OCI-LY3 (cell line): ENCODE measurements at regions not wholly inside any gene's neighbourhood (a gene's known extent, or its start where the extent isn't known, plus 50 kb on each side); places are given as distances from the start of the nearest gene placed in this dataset.
A peak's percentile ranks its signal among the peaks of the same experiment; 100 is the strongest.
"Not testable (repeated sequence)": the region's sequence is repeated elsewhere in the genome, so short reads cannot be mapped to it uniquely, and the experiment has no call there.

ENCODE experiments used
- H2AFZ ChIP-seq: fragments of 200-600, 300-600 bp; shearing (Covaris generic); 2 replicates; pipeline ENCODE4 v1.6.0; 2014; ENCODE audit warnings: antibody characterized with exemption, low read depth, low read length
- H3K27ac ChIP-seq: fragments of 200-600, 300-600 bp; sonication (generic); 2 replicates; pipeline ENCODE4 v1.5.1; 2014; ENCODE audit warnings: mild to moderate bottlenecking, low read length, moderate library complexity, mixed read lengths
- H3K27me3 ChIP-seq: fragments of 200-600, 300-600 bp; sonication (generic); 2 replicates; pipeline ENCODE4 v1.6.1; 2014; ENCODE audit warnings: low read depth, low read length, mixed read lengths
- H3K36me3 ChIP-seq: fragments of 200-600, 300-600 bp; sonication (generic); replicated peaks from 2 replicates; pipeline ENCODE3; 2014; ENCODE audit warnings: low read depth, low read length, mixed read lengths
- H3K4me1 ChIP-seq: fragments of 300-600, 200-600 bp; sonication (generic); 2 replicates; pipeline ENCODE4 v1.6.1; 2014; ENCODE audit warnings: low read length, mixed read lengths
- H3K4me2 ChIP-seq: fragments of 200-600, 300-600 bp; sonication (generic); 2 replicates; pipeline ENCODE4 v1.6.1; 2014; ENCODE audit warnings: low read length, mixed read lengths
- H3K4me3 ChIP-seq: fragments of 300-600, 200-600 bp; sonication (generic); 2 replicates; pipeline ENCODE4 v1.5.1; 2014; ENCODE audit warnings: antibody characterized with exemption, mild to moderate bottlenecking, low read length, moderate library complexity
- H3K79me2 ChIP-seq: fragments of 300-600, 200-600 bp; shearing (Covaris generic); 2 replicates; pipeline ENCODE4 v1.6.1; 2014; ENCODE audit warnings: mild to moderate bottlenecking, low read length, mixed read lengths
- H3K9ac ChIP-seq: fragments of 300-600, 200-600 bp; shearing (Covaris generic); 2 replicates; pipeline ENCODE4 v1.6.0; 2014; ENCODE audit warnings: mild to moderate bottlenecking, low read length, moderate library complexity
- H3K9me3 ChIP-seq: fragments of 200-600, 300-600 bp; shearing (Covaris generic); 2 replicates; pipeline ENCODE4 v1.6.1; 2014; ENCODE audit warnings: low read length, mixed read lengths; ENCODE audit not compliant: insufficient read depth
- H4K20me1 ChIP-seq: fragments of 200-600, 300-600 bp; sonication (generic); 2 replicates; pipeline ENCODE4 v1.6.1; 2016; ENCODE audit warnings: low read length, mixed read lengths; ENCODE audit not compliant: insufficient read depth
- CTCF ChIP-seq: fragments of 200-600, 300-600 bp; sonication (generic); IDR thresholded peaks from 2 replicates; pipeline ENCODE4 v1.5.1; 2014; ENCODE audit warnings: antibody characterized with exemption, low read length, low read depth
- EZH2phosphoT487 ChIP-seq: fragments of 200-600 bp; shearing (Covaris generic); IDR thresholded peaks from 2 replicates; pipeline ENCODE4 v1.6.1; 2018; ENCODE audit warnings: antibody characterized with exemption, mixed run types, low read depth

GRCh38 chr2:182650704-182651103 is 65.4 kb upstream of the DNAJC10 start:
- TF ChIP-seq CTCF (peak; percentile 56), EZH2phosphoT487 (no peak)
- Histone ChIP-seq H3K36me3 (no peaks in the 10 kb centered on the region), H3K4me1 (no peaks in the 10 kb centered on the region), H3K4me2 (peak overlapping the region; percentile 27; the same call in 1 of the 2 replicates), H4K20me1 (no peaks in the 10 kb centered on the region), H3K9me3 (no peaks in the 10 kb centered on the region), H3K4me3 (no peak overlapping the region), H3K27ac (no peak overlapping the region), H3K27me3 (no peaks in the 10 kb centered on the region), H2AFZ (no peak overlapping the region), H3K79me2 (no peaks in the 10 kb centered on the region), H3K9ac (no peak overlapping the region)

DNA sequence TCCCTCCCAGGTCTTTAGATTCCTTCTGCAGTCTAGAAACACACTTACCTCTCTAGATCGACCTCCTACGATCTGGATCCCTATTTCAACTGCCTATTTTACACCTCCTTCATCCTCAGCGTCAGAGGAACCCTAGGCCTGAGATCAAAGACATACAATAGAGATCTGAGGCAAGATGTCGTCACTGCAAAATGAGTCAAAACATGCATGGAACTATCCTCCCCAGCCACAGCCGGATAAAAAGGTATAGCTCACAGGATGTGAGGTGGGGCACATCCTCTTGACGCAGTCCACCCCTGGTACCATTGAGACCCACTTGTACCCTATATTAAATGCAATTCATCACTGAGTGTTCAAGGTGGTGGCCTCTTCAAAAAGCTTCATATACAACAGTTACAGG is 63.7 kb upstream of the DNAJC10 start:
- H3K27ac ChIP-seq, result no peak overlapping the region
- no peak overlapping the region for H3K4me3 ChIP-seq
- no peaks in the 10 kb centered on the region for H3K4me1 ChIP-seq
- H4K20me1 ChIP-seq, result no peaks in the 10 kb centered on the region
- H3K27me3 ChIP-seq, result no peaks in the 10 kb centered on the region
- H3K79me2 ChIP-seq, result no peaks in the 10 kb centered on the region
- TF ChIP-seq EZH2phosphoT487, result no peak
- TF ChIP-seq CTCF, result no peak
- H3K9ac ChIP-seq, result no peak overlapping the region
- no peak overlapping the region for H3K4me2 ChIP-seq
- H3K9me3 ChIP-seq, result no peaks in the 10 kb centered on the region
- H3K36me3 ChIP-seq, result no peaks in the 10 kb centered on the region
- no peak overlapping the region for H2AFZ ChIP-seq

- Histone ChIP-seq H3K4me2 (no peak overlapping the region), H3K9me3 (no peaks in the 10 kb centered on the region), H3K9ac (no peak overlapping the region), H3K36me3 (no peaks in the 10 kb centered on the region), H4K20me1 (no peaks in the 10 kb centered on the region), H2AFZ (no peak overlapping the region), H3K27me3 (peaks cover 7% of the 10 kb centered on the region), H3K27ac (no peak overlapping the region), H3K79me2 (no peaks in the 10 kb centered on the region), H3K4me3 (no peak overlapping the region), H3K4me1 (no peaks in the 10 kb centered on the region)
- TF ChIP-seq CTCF, result no peak
- TF ChIP-seq EZH2phosphoT487, result no peak
These were observed 60.3 kb upstream of the DNAJC10 start for GRCh38 chr2:182655750-182656149.

- Histone ChIP-seq H3K4me3 (no peak overlapping the region), H3K4me2 (no peak overlapping the region), H4K20me1 (no peaks in the 10 kb centered on the region), H3K27ac (no peak overlapping the region), H3K36me3 (no peaks in the 10 kb centered on the region), H3K27me3 (no peaks in the 10 kb centered on the region; the same call in 1 of the 2 replicates), H3K4me1 (peaks cover 6% of the 10 kb centered on the region; the same call in 1 of the 2 replicates), H3K79me2 (no peaks in the 10 kb centered on the region), H3K9me3 (no peaks in the 10 kb centered on the region), H2AFZ (no peak overlapping the region), H3K9ac (no peak overlapping the region)
- TF ChIP-seq CTCF, result no peak
- no peak for TF ChIP-seq EZH2phosphoT487
These were observed 51.8 kb upstream of the DNAJC10 start for GRCh38 chr2:182664212-182664611.

- H3K9me3 ChIP-seq, H2AFZ ChIP-seq, H4K20me1 ChIP-seq, H3K27me3 ChIP-seq, H3K36me3 ChIP-seq, H3K4me1 ChIP-seq, H3K4me3 ChIP-seq, H3K79me2 ChIP-seq, H3K9ac ChIP-seq, H3K27ac ChIP-seq, H3K4me2 ChIP-seq: not testable (repeated sequence)
These were observed 50.6 kb upstream of the DNAJC10 start for GRCh38 chr2:182665500-182665899.
